Brain microvascular endothelial cell (primary cell): ENCODE measurements at regions not wholly inside any gene's neighbourhood (a gene's known extent, or its start where the extent isn't known, plus 50 kb on each side); places are given as distances from the start of the nearest gene placed in this dataset.

Experiments used
- DNase-seq: peaks from one replicate; pipeline ENCODE4 v3.0.0-alpha.2; 2020
- H3K27ac ChIP-seq: fragments of 250-450 bp; sonication (Bioruptor Pico); 2 replicates; pipeline ENCODE4 v1.5.1; 2020; ENCODE audit warnings: mild to moderate bottlenecking, moderate library complexity
- H3K27me3 ChIP-seq: fragments of 250-450 bp; sonication (Bioruptor Pico); replicated peaks from 2 replicates; pipeline ENCODE4 v1.5.1; 2020; ENCODE audit warnings: mild to moderate bottlenecking
- H3K36me3 ChIP-seq: fragments of 250-450 bp; sonication (Bioruptor Pico); replicated peaks from 2 replicates; pipeline ENCODE4 v1.5.1; 2020; ENCODE audit warnings: mild to moderate bottlenecking
- H3K4me3 ChIP-seq: 2 replicates; pipeline ENCODE4 v1.5.1; 2011; ENCODE audit warnings: low read depth, mild to moderate bottlenecking, control low read depth, low read length, moderate library complexity
- in situ Hi-C: cut with HindIII; loops from 2 replicates; pipeline ENCODE4 v1.10.0; 2017; ENCODE audit warnings: low sequenced_read_pairs, low pct_ligation_motif_present
- TF ChIP-seq, protein P1 (sequence below): IDR thresholded peaks from 2 replicates; pipeline ENCODE4 v1.5.1; 2011; ENCODE audit warnings: low read depth, mild to moderate bottlenecking, moderate library complexity, low read length, control low read depth, inconsistent platforms; ENCODE audit errors: missing control alignments

DNA sequence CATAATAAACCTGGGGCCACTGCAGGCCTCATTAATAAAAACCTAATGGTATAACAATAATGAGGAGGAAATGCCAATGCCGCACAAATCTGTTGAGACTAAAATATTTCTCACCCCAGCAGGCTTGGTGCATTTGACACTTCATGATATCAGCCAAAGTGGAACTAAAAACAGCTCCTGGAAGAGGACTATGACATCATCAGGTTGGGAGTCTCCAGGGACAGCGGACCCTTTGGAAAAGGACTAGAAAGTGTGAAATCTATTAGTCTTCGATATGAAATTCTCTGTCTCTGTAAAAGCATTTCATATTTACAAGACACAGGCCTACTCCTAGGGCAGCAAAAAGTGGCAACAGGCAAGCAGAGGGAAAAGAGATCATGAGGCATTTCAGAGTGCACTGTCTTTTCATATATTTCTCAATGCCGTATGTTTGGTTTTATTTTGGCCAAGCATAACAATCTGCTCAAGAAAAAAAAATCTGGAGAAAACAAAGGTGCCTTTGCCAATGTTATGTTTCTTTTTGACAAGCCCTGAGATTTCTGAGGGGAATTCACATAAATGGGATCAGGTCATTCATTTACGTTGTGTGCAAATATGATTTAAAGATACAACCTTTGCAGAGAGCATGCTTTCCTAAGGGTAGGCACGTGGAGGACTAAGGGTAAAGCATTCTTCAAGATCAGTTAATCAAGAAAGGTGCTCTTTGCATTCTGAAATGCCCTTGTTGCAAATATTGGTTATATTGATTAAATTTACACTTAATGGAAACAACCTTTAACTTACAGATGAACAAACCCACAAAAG is 580.9 kb upstream of the TMEFF2 start:
- no peak for DNase-seq
- H3K27me3 ChIP-seq, result no peaks in the 10 kb centered on the region
- no peak overlapping the region for H3K4me3 ChIP-seq
- H3K36me3 ChIP-seq, result no peaks in the 10 kb centered on the region
- in situ Hi-C loops, result no loop called here
- TF ChIP-seq, protein P1, sequence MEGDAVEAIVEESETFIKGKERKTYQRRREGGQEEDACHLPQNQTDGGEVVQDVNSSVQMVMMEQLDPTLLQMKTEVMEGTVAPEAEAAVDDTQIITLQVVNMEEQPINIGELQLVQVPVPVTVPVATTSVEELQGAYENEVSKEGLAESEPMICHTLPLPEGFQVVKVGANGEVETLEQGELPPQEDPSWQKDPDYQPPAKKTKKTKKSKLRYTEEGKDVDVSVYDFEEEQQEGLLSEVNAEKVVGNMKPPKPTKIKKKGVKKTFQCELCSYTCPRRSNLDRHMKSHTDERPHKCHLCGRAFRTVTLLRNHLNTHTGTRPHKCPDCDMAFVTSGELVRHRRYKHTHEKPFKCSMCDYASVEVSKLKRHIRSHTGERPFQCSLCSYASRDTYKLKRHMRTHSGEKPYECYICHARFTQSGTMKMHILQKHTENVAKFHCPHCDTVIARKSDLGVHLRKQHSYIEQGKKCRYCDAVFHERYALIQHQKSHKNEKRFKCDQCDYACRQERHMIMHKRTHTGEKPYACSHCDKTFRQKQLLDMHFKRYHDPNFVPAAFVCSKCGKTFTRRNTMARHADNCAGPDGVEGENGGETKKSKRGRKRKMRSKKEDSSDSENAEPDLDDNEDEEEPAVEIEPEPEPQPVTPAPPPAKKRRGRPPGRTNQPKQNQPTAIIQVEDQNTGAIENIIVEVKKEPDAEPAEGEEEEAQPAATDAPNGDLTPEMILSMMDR, result no peak
- H3K27ac ChIP-seq, result no peak overlapping the region

DNA sequence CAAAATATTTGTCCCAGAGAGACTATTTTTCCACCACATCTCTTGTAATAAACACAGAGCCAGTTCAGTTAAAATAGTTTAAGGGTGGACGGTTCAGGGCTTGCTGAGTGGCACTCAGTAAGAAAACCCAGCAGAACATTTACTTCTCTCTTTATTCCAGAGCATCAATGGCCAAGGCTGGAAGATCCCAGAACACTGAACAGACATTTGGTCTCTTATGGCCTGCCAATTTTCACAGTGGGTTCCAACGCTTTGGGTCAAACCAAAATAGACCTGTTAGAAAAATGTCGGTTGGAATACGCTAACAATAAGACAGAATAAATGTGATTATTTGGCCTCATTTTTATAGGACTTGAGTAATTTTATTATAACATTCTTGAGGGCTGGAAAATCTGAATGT is 580.3 kb upstream of the TMEFF2 start:
- TF ChIP-seq, protein P1, result no peak
- Histone ChIP-seq H3K27ac (no peak overlapping the region), H3K4me3 (no peak overlapping the region), H3K36me3 (no peaks in the 10 kb centered on the region), H3K27me3 (no peaks in the 10 kb centered on the region)
- in situ Hi-C loops, result no loop called here
- DNase-seq, result no peak

DNA sequence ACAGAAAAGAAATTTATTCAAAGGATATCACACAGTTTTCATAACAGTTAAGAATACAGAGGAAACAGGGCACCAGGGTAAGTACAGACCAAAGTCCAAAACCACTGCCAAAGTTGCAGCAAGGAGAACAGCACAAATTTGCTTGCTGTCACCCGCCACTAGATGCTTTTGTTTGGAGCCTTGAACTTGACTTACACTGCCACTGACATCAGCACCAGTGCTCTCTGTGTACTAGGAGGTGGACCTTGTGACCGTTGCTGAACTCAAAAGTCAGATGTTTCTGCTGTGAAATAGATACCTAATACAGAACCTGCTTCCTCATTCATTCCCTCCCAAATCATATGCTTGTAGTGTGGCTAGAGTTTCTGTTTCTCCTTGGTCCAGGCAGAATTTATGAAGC is 578.3 kb upstream of the TMEFF2 start:
- Histone ChIP-seq H3K36me3 (no peaks in the 10 kb centered on the region), H3K27ac (no peak overlapping the region), H3K27me3 (no peaks in the 10 kb centered on the region), H3K4me3 (no peak overlapping the region)
- TF ChIP-seq, protein P1, result no peak
- in situ Hi-C loops, result no loop called here
- DNase-seq, result no peak

DNA sequence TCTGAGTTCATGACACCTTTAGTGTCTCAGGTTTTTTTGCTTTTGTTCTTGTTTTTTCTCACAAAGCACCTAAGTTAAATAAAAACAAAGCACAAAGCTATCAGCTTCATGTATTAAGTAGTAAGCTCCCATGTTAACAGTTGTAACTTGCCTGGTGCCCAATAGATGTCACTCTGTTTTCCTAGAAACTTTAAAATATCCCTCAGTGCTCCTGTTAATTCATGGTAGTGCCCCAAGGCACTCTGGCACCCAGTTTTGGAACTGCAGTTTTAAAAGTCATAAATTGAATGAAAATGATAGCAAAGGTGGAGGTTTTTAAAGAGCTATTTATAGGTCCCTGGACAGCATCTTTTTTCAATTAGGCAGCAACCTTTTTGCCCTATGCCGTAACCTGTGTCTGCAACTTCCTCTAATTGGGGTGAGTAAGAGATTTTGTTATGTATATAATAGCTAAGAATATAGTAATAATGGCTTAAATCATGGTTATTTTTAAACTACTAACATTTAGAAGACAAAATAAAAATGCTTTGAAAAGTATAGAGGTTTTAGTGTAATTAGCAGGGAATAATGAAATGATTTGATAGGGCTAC is 555.0 kb upstream of the TMEFF2 start:
- Histone ChIP-seq H3K27ac (no peak overlapping the region), H3K27me3 (no peaks in the 10 kb centered on the region), H3K36me3 (no peaks in the 10 kb centered on the region), H3K4me3 (no peak overlapping the region)
- TF ChIP-seq, protein P1, result peak; percentile 38
- no peak for DNase-seq
- in situ Hi-C loops, result no loop called here

DNA sequence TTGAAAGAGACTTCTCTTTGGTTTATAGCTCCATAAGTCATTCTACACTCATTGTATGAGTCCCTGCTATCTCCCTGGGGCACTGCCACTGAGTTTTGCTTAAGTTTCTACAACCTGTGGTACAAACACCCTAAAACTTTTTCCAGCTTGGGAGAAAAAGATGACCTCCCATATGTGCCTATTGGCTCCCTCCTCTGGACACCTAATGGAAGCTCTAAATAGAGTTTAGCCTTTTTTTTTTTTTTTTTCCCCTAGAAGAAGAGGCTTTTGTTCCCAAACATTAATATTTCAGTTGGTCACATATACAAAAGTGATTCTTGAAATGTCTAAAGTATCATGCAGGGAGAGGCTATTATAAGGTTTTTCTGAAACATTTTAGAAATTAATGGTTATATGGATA is 547.2 kb upstream of the TMEFF2 start:
- H3K27ac ChIP-seq, result no peak overlapping the region
- in situ Hi-C loops, result no loop called here

More for the DNA sequence above, 547.2 kb upstream of the TMEFF2 start:
- Histone ChIP-seq H3K27me3 (no peaks in the 10 kb centered on the region), H3K4me3 (no peak overlapping the region), H3K36me3 (no peaks in the 10 kb centered on the region)
- DNase-seq, result no peak
- TF ChIP-seq, protein P1, result peak; percentile 47
